GM21737 (cell line): ENCODE measurements at regions not wholly inside any gene's neighbourhood (a gene's known extent, or its start where the extent isn't known, plus 50 kb on each side); places are given as distances from the start of the nearest gene placed in this dataset.
"Not testable (repeated sequence)": the region's sequence is repeated elsewhere in the genome, so short reads cannot be mapped to it uniquely, and the experiment has no call there.

Source experiments
- ATAC-seq: cut with Tn5 transposase; IDR thresholded peaks from one replicate; pipeline ENCODE4 v1.9.1; 2021; ENCODE audit warnings: mild to moderate bottlenecking, moderate library complexity; ENCODE audit not compliant: unreplicated experiment

DNA sequence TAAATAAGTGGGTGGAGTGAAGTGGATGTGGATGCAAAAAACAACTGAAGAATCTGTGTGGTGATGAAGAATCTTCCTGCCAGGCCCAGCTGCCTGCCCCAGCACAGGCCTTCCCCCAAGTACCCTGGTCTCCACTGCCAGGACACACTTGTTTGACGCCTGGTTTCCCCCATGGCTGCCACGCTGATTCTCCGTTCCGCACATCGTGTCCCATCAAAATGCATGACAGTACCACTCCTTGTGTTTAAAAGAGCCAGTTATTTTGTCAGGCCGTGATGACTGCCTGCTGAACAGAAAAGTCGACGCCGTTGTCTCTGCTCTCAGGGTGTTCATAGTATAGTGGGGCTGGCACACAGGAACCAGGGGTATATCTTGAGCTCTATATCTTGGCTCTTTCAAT, 50.3 kb upstream of the KYNU start:
- ATAC-seq = no peak

DNA sequence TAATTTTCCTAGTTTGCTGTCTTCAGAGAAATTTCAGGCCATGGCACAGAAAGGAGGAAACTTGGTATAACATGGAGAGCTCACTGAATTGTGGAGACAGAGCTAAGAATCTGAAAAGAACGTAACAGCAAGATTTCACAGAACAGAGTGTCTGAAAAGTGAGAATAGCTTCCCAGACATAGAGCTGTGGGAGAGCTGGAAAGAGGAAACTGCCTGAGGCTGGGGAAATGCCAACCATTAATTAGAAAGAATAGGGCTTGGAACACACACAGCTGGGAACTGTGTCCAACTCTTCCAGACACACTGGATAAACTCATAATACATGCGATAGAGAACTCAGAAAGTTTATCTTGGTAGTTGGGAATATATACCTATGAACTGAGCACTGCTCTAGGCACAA, 51.6 kb upstream of the KYNU start:
- ATAC-seq = no peak

DNA sequence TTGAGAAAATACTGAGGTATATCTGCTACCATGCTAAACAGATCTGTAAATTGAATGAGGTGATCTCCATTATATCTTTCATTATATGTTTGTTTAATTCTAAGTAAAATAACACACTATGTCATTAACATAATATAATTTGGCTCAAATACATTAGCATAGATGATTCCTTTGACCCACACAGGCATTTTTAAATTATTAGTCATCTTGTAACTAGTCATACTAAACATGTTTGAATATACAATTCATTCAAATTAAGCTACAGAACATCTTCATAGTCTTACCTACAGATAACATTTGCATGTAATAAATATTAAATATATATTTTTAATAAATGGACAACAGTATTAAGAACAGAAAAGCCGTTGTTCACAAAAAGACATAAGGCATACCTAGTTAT, 52.7 kb upstream of the KYNU start:
- ATAC-seq = no peak

DNA sequence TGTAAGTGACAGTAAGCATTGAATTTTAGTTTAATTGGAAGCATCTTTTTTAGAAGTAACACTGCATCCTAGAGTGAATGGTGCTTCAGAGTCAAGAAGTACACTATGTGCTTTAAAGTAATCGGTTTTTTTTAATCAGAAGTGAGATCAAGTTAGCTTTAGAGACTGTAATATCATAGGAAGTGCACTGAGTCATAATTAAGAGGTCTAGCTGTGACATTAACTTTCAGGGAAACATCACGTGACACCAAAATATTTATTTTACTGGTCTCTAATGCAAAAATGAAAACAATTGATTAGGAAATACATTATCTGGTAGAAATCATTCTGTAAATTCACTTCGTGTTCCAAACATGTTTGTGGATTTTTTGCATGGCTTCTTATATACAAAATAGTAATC, 55.3 kb upstream of the KYNU start:
- ATAC-seq = no peak

DNA sequence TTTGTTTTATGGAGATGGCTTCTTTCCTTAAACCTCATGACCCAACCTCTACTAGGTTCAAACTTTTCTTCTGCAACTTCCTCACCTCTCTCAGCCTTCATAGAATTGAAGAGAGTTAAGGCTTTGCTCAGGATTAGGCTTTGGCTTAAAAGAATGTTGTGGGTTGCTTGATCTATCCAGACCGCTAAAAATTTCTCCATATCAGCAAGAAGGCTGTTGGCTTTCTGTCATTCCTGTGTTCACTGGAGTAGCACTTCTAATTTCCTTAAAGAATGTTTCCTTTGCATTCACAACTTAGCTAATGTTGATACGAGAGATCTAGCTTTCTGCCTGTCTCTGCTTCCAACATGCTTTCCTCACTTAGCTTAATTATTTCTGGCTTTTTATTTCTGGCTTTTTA, 58.1 kb upstream of the KYNU start:
- ATAC-seq = no peak

DNA sequence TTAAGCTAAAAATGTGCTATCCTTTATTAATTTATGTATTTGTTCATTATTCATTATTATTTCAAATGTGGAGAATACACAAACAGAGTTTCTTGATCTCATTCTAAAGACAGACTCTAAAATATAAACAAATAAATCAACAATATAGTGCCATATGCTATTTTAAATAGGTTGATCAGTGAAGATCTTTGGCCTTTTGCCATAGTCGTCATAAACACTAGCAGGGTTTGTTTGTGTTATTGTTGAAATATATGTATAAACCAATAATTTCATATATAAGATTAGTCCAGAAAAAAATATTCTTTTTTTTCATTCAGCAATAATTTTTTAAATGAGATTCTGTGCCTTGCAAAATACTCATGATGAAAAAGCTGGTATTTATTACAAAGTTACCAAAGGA, 62.1 kb upstream of the KYNU start:
- no peak for ATAC-seq

DNA sequence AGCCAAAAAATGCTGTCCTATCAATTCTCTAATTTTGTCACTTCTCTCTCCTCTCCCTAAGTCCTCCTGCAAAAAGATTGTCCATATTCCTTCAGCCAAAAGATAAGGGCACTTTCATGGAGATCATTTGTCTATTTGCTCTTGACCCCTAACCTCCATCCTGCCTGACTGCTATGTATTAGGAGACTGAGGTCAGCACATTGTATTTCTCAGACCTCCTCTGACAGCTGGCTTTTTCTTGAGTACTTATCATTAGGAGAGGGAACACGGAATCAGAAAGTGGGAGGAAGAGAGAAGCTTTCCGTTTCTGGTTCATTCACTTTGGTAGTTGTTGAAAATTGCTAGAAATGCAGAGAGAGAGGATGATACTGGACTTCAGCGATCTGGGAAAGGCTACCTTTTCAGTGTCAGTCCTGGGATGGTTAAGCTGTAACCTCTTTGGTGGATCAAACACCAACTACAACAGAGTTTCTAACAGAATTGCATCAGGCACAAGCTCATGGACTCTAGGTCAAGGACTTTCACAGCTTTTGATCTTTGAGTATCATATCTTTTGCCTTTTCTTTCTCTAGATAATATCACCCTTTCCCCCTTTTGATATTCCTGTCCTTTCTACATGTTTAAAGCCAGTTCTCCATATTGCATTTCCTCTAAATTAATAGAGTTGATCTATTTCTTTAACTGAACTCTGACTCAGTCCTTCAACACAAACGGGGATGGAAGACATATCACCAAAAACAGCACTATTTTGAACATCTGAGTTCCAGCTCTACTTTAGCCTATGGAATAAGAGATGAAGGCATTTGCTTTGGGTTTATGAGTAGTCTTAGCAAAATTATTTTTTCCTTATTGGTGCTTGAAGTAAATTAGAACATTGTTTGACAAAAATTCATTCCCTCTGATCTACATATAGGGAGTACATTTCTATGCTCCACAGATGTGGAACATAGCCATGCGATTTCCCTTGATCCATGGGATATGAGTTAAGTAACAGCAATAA, 63.3 kb upstream of the KYNU start:
- no peak for ATAC-seq

DNA sequence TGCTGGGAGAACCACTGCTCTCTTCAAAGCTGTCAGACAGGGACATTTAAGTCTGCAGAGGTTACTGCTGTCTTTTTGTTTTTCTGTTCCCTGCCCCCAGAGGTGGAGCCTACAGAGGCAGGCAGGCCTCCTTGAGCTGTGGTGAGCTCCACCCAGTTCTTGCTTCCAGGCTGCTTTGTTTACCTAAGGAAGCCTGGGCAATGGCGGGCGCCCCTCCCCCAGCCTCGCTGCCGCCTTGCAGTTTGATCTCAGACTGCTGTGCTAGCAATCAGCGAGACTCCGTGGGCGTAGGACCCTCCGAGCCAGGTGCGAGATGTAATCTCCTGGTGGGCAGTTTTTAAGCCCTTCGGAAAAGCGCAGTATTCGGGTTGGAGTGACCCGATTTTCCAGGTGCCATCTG, 65.8 kb upstream of the KYNU start:
- ATAC-seq = not testable (repeated sequence)

DNA sequence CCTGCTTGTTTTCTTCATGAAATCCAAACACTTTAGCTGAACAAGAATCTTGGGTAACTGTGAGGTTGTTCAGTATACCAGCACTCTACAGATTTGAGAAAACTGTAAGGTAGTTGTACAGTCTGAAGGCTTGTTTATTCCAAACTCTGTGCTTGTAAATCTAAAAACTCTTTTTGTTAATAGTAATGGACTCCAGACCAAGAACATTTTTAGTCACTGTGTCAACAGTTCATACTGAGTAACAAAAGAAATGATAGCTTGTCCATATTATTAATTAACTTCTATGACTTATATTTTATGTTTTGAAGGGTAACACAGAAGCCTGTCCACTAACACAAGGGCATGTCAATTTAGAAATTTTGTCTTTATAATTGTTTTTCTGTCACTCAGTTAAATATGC, 72.2 kb upstream of the KYNU start:
- ATAC-seq = no peak

DNA sequence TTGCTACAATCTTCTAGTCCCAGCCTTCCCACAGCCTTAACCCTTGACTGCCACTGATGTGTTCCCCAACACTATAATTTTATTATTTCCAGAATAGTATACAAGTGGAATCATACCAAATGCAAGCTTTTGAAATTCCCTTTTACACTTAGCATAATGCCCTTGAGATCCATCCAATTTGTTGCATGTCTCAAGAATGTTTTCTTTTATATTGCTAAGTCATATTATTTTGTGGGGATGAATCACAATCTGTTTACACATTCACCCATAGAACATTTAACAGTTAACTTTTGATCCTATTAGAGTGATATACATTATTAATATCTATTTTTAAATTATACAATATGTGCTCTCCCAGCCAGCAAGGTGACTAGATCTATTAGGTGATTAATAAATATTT, 74.3 kb upstream of the KYNU start:
- no peak for ATAC-seq

DNA sequence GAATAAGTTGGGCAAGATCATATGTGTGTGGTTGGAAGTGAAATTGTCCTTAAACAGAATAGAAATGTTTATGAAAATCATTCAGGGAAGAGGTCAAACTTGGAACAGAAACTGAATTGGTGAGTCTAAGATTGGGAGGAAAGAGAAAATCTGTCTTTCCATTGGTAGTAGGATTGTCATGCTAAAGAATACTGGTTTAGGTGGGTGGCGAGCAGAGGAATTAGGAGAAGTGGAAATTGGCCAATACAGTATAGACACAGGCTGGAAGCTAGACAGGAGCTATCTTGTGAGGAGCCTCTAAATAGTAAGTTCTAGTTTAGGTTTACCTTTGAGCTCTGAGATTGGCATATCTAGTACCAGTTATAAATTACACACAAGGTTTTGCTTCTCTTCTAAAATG, 80.9 kb upstream of the KYNU start:
- no peak for ATAC-seq

DNA sequence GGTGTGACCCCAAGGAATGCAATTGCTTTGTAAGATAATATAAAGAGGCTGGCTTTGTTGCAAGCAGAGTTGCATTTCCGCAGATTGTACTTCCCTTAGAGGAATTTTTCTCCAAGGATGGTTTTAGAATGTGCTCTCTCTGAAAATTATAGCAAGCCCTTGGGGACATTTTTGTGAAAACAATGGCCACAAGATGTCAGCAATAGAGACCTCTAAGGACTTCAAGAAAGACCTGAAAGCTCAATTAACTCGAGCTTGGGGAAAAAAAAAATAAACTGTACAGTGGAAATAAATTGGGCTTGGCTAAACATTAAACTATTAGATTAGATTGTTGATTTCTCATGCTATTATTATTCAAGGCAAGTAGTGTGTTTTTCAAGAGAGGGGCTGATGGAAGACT, 81.3 kb upstream of the KYNU start:
- no peak for ATAC-seq

DNA sequence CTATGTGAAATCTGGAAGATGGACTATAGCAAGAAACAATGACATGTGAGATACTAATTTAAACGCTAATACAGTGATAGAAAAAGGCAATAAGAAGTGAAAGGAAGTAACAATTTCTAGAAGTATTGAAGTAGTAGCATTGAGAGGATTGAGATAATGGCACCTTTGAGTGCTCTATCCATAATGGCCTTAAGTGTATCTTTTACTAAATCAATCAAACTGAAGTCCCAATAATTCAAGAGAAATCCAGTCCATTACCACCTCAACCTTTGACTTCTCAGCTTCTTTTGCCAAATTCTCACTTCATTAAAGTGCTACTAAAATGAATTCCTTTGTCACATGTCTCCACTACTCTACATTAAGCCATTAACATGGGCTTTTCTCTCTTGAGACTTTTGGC, 82.6 kb upstream of the KYNU start:
- ATAC-seq = no peak

DNA sequence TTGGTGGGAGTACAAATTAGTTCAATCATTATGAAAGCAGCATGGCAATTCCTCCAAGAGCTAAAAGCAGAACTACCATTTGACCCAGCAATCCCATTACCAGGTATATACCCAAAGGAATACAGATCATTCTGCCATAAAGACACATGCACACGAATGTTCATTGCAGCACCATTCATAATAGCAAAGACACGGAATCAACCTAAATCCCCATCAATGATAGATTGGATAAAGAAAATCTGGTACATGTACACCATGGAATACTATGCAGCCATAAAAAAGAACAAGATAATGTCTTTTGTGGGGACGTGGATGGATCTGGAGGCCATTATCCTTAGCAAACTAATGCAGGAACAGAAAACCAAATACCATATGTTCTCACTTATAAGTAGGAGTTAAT, 85.1 kb upstream of the KYNU start:
- not testable (repeated sequence) for ATAC-seq

DNA sequence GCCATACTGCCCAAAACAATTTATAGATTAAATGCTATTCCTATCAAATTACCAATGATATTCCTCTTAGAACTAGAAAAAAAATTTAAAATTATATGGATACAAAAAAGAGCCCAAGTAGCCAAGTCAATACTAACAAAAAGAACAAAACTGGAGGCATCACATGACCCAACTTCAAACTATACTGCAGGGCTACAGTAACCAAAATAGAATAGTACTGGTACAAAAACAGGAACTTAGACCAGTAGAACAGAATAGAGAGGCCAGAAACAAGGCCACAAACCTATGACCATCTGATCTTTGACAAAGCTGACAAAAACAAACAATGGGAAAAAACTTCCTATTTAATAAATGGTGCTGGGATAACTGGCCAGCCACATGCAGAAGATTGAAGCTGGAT, 86.1 kb upstream of the KYNU start:
- no peak for ATAC-seq

DNA sequence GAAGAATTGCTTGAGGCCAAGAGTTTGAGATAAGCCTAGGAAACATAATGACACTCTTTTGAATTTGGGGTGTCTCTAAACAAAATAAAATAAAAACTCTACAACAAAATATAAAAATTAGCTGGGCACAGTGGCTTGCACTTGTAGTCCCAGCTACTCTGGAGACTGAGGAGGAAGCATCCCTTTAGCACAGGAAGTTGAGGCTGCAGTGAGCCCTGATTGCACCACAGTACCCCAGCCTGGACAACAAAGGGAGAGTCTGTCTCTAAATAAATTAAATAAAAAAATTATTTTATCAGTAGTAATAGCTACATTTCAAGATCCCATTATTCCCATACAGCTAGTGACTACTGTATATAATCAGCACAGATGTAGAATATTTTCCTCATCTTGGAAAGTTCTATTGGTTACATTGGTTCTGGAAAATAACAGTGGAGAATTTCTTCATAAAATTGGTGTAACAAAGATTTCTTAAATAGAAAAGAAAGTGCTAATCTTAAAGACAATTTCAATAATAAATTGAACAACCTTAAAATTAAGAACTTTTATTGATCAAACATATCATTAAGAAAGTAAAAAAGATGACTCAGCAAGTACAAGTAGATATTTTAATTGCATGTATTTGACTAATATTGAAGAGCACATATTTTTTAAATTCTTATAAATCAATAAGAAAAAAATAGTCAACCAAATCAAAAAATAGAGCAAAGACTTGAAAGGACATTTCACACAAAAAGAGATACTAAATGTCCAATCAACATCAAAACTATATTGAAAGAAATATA, 90.4 kb upstream of the KYNU start:
- no peak for ATAC-seq

DNA sequence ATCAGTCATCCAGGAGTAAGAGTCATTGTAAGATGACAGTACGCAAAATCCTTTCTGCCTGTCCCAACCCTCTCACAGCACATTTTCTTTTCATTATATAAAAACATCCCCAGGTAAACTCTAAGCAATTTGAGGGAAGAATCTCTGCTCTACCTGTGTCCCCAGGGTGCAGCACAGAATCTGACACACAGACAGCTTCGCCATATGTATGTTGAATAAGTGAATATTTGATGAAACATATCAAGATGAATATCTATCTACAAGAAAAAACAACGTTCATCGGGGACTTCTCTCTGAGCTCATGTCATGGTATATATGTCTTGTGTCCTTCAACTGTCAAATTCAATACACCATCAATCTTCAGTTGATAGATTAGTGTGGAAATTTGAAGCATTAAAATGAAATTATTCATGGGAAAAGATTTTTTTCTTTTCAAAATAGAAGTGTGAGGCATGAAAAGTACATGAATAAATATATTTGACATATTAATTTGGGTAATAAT, 94.5 kb upstream of the KYNU start:
- ATAC-seq = no peak

DNA sequence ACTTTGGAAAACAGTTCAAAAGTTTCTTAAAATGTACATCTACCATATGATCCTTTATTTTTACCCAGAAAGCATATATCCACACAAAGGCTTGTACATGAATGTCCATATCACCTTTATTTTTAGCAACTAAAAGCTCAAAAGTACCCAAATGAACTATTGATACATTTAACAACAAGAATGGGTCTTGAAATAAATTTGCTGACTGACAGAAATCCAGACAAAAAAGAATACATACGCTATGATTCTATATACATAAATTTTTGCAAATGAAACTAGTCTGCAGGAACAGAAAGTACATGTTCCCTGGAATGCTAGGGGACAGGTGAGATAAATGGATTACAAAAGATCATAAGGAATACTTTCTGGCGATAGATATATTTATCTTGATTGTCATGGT, 96.3 kb upstream of the KYNU start:
- no peak for ATAC-seq

DNA sequence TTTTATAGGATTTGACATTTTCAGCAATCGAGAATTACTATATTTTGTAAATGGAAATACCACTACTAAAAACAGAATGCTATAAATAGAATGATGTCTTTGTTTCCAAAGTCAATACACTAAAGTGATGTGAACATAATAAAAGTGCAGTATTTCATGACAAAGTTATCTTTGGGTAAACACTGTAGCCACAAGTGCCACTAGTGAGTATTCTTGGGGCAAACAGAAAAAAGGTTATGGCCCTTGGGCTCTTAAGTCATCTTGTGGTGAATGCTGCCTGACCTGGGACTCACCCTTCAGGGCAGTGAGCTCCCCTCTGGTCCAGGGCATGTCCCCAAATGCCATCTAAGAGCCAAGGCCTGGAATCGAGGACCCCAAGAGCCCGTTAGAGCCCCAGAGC, 99.2 kb upstream of the KYNU start:
- no peak for ATAC-seq

DNA sequence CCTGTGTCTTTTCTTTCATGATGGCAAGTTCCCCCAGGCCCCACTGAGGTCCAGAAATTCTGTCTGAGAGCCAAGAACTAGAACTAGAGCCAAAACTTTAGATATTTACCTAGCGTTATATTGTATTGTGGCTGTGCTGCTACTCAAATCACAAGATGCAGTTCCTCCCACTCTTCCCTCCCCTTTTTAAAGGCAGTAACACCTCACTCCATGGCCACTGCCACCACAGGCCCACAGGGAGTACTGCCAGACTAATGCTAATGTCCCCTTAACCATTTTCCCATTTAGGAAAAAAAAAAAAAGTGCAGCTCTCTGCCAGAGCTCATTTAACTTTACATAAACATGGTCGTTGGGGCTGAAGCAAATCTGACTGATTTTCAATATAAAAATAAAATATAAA, 99.7 kb upstream of the KYNU start:
- ATAC-seq = no peak

DNA sequence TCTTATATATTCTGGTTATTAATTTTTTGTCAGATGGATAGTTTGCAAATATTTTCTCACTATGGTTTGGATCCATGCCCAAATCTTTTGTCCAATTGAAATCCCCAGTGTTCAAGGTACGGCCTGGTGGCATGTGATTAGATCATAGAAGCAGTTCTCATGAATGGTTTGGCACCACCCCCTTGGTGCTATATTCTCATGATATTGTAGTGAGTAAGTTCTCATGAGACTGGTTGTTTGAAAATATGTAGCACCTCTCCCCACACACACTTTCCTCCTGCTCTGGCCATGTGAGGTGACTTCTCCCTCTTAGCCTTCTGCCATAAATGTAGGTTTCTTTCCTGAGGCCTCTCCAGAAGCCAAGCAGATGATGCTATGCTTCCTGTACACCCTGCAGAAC, 107.7 kb upstream of the KYNU start:
- ATAC-seq = no peak

DNA sequence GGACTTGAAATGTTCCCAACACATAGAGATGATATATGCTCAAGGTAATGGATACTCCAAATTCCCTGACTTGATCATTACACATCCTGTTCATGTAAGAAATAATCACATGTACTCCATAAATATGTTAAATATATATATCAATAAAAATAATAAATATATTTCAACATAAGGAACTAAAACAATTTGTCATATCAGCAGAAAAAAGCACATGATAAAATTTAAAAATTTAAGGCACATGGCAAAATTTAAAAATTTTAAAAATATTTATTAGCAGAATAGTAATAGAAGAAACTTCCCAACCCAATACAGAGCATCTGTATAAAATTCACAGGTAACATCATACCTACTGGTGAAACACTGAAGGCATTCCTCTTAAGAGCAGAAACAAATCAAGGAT, 109.6 kb upstream of the KYNU start:
- no peak for ATAC-seq
